CD4-positive, alpha-beta T cell (primary cell): ENCODE measurements at regions not wholly inside any gene's neighbourhood (a gene's known extent, or its start where the extent isn't known, plus 50 kb on each side); places are given as distances from the start of the nearest gene placed in this dataset.

Experiments used
- ATAC-seq: fragments of 200-7000 bp; cut with Tn5 transposase; one replicate; pipeline ENCODE4 v1.10.0; 2022; ENCODE audit warnings: mild to moderate bottlenecking; ENCODE audit not compliant: poor library complexity
- CTCF ChIA-PET: fragments of 350-600 bp; sonication (Branson Sonifier 250); formaldehyde crosslinking; loops from one replicate; lab custom pipeline; 2021; ENCODE audit warnings: antibody characterized with exemption, inconsistent platforms; lab: Charles Lee
- POLR2A ChIA-PET: fragments of 350-600 bp; sonication (Branson Sonifier 250); formaldehyde crosslinking; loops from one replicate; lab custom pipeline; 2021; ENCODE audit warnings: antibody characterized with exemption, inconsistent platforms; lab: Charles Lee
- DNase-seq, 14 experiments: peaks; one replicate each; pipeline ENCODE4 v3.0.0-alpha.2; 2013 to 2020; ENCODE audit warnings: mixed read lengths in 2 of 14
- H3K27ac ChIP-seq, 2 donors: one replicate each; pipeline versions ENCODE4 v1.5.1 to v1.7.0; 2013; ENCODE audit warnings: low read length in 2 of 2, low read depth in 1 of 2, mild to moderate bottlenecking in 1 of 2
- H3K27me3 ChIP-seq, 2 experiments: 1 replicate in 1 of 2; 2 replicates in 1 of 2; pipeline versions ENCODE4 v1.6.1 to v1.7.0; 2013; ENCODE audit warnings: low read length in 2 of 2, control low read depth in 1 of 2, mild to moderate bottlenecking in 1 of 2, moderate library complexity in 1 of 2; ENCODE audit not compliant: insufficient read depth in 2 of 2, control insufficient read depth in 1 of 2
- H3K36me3 ChIP-seq: one replicate; pipeline ENCODE4 v1.6.1; 2013; ENCODE audit warnings: low read length, control low read depth; ENCODE audit not compliant: insufficient read depth
- H3K4me1 ChIP-seq: one replicate; pipeline ENCODE4 v1.6.1; 2013; ENCODE audit warnings: low read length, control low read depth; ENCODE audit not compliant: insufficient read depth
- H3K4me3 ChIP-seq: one replicate; pipeline ENCODE4 v1.5.1; 2013; ENCODE audit warnings: mild to moderate bottlenecking, low read length, moderate library complexity
- H3K9me3 ChIP-seq, 2 experiments: 1 replicate in 1 of 2; 2 replicates in 1 of 2; pipeline versions ENCODE4 v1.6.1 to v1.7.0; 2013; ENCODE audit warnings: low read length in 2 of 2, mild to moderate bottlenecking in 2 of 2, control low read depth in 1 of 2, moderate library complexity in 1 of 2; ENCODE audit not compliant: control insufficient read depth in 1 of 2, insufficient read depth in 1 of 2
- H3K27ac Mint-ChIP-seq: one replicate; pipeline ENCODE4 v1.8.0; 2020; ENCODE audit warnings: mixed read lengths
- H3K27me3 Mint-ChIP-seq: one replicate; pipeline ENCODE4 v1.8.0; 2021; ENCODE audit warnings: mixed read lengths
- H3K36me3 Mint-ChIP-seq: one replicate; pipeline ENCODE4 v1.8.0; 2021; ENCODE audit warnings: low read depth, mixed read lengths
- H3K4me1 Mint-ChIP-seq: one replicate; pipeline ENCODE4 v1.8.0; 2021; ENCODE audit warnings: low read depth, mixed read lengths
- H3K4me3 Mint-ChIP-seq: one replicate; pipeline ENCODE4 v1.8.0; 2020; ENCODE audit warnings: mild to moderate bottlenecking, mixed read lengths
- H3K9me3 Mint-ChIP-seq: one replicate; pipeline ENCODE4 v1.8.0; 2020; ENCODE audit warnings: mixed read lengths
- intact Hi-C, 2 experiments: fragments of 100-400 bp; cut with DNase I in 1 of 2; cut with micrococcal nuclease in 1 of 2; formaldehyde crosslinking; loops; one replicate each; pipeline versions ENCODE4 v1.15.1 to v1.9.0; 2023 to 2025; cut with DNase I, micrococcal nuclease
- TF ChIP-seq, protein P1 (sequence below): fragments of 200-600 bp; IDR thresholded peaks from one replicate; pipeline ENCODE4 v1.8.0; 2022; ENCODE audit warnings: antibody characterized with exemption, mild to moderate bottlenecking

DNA sequence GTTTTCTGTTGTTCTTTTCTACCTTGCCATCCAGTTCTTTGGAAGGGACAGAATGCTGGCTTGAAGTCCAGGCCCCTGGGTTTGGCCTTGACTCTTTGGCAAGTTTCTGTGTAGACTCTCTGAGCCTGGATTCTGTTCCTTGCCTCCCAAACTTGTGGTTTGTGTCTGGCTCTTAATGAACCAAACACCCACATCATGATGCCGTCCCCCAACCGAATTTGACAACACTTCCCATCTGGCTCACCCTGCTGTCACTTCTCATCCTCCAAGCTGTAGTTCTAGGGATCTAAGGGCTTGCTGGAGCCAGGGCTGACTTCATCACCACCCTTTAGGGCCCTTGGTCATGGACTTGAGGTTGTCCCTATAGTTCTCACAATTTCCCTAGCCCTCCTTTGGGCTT is 68.9 kb upstream of the CELF4 start:
- Mint-ChIP-seq H3K27me3 (no peaks in the 10 kb centered on the region), H3K4me3 (no peak overlapping the region), H3K9me3 (peaks cover 2% of the 10 kb centered on the region), H3K27ac (no peak overlapping the region), H3K36me3 (no peaks in the 10 kb centered on the region), H3K4me1 (no peaks in the 10 kb centered on the region)
- H3K27me3 ChIP-seq, result no peaks in the 10 kb centered on the region
- no peaks in the 10 kb centered on the region for H3K36me3 ChIP-seq
- TF ChIP-seq, protein P1, sequence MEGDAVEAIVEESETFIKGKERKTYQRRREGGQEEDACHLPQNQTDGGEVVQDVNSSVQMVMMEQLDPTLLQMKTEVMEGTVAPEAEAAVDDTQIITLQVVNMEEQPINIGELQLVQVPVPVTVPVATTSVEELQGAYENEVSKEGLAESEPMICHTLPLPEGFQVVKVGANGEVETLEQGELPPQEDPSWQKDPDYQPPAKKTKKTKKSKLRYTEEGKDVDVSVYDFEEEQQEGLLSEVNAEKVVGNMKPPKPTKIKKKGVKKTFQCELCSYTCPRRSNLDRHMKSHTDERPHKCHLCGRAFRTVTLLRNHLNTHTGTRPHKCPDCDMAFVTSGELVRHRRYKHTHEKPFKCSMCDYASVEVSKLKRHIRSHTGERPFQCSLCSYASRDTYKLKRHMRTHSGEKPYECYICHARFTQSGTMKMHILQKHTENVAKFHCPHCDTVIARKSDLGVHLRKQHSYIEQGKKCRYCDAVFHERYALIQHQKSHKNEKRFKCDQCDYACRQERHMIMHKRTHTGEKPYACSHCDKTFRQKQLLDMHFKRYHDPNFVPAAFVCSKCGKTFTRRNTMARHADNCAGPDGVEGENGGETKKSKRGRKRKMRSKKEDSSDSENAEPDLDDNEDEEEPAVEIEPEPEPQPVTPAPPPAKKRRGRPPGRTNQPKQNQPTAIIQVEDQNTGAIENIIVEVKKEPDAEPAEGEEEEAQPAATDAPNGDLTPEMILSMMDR, result no peak
- intact Hi-C loops, result no loop called here
- H3K4me3 ChIP-seq, result no peak overlapping the region
- POLR2A ChIA-PET, result no interaction called here
- DNase-seq (no peak), ATAC-seq (no peak)
- H3K9me3 ChIP-seq, result peaks cover 0 to 3% of the 10 kb centered on the region in 2 experiments
- CTCF ChIA-PET, result no interaction called here
- H3K4me1 ChIP-seq, result no peaks in the 10 kb centered on the region
- no peak overlapping the region for H3K27ac ChIP-seq

DNA sequence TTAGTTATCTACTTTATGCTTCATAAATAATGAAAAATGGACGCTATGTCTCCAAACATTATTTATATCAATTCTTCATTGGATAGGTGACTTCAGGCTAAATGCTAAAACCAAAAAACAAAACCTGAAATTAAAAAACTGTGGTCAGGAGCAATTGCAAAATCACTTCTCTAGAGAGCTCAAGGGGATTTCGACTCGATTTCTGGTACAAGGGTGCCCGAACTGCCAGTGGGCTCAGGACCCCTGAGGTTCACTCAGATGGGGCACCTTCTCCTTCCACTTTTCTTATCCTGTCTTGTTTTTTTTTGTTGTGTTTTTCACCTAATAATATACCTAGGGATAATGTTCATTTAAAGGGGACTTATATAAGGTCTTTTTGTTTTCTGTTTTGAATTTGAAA is 65.8 kb upstream of the CELF4 start:
- intact Hi-C loops, result no loop called here
- DNase-seq (no peak), ATAC-seq (no peak)
- ChIA-PET CTCF (interaction anchor here (0.6 kb wide), 1 partner anchor 1732 kb away, joined by 3 read pairs; no protein-coding TSS in a partner anchor), POLR2A (no interaction called here)
- H3K9me3 Mint-ChIP-seq, result peaks cover 2% of the 10 kb centered on the region
- no peak overlapping the region for H3K27ac Mint-ChIP-seq
- H3K27me3 ChIP-seq, result no peaks in the 10 kb centered on the region
- H3K4me3 ChIP-seq, result no peak overlapping the region
- no peaks in the 10 kb centered on the region for H3K9me3 ChIP-seq
- no peak overlapping the region for H3K27ac ChIP-seq
- no peaks in the 10 kb centered on the region for H3K36me3 Mint-ChIP-seq
- H3K4me1 ChIP-seq, result no peaks in the 10 kb centered on the region
- H3K4me1 Mint-ChIP-seq, result no peaks in the 10 kb centered on the region
- TF ChIP-seq, protein P1, result no peak
- H3K36me3 ChIP-seq, result no peaks in the 10 kb centered on the region
- no peaks in the 10 kb centered on the region for H3K27me3 Mint-ChIP-seq
- H3K4me3 Mint-ChIP-seq, result no peak overlapping the region

DNA sequence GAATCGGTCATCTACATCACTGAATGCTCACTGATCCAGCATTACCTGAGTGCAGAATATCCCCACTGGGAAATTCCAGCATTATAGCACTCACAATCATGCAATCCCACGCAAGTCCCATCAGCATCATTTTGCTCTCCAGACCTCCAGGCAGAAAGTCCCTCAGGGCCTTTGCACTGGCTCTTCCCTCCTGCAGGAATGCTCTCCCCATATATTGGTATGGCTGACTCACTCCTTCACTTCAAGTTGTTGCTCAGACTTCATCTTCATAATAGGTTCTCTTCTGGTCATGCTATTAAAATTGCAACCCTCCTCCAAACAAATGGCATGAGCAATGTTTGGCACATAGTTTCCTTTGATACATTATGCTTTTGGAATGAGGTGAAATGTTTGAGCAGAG is 64.7 kb upstream of the CELF4 start:
- Mint-ChIP-seq H3K27me3 (no peaks in the 10 kb centered on the region), H3K4me3 (no peak overlapping the region), H3K36me3 (no peaks in the 10 kb centered on the region), H3K4me1 (no peaks in the 10 kb centered on the region), H3K9me3 (peaks cover 2% of the 10 kb centered on the region), H3K27ac (no peak overlapping the region)
- H3K4me1 ChIP-seq, result no peaks in the 10 kb centered on the region
- H3K27ac ChIP-seq, result no peak overlapping the region
- H3K4me3 ChIP-seq, result no peak overlapping the region
- H3K9me3 ChIP-seq, result no peaks in the 10 kb centered on the region
- intact Hi-C loops, result no loop called here
- CTCF ChIA-PET, result no interaction called here
- DNase-seq (no peak), ATAC-seq (no peak)
- POLR2A ChIA-PET, result no interaction called here
- no peaks in the 10 kb centered on the region for H3K36me3 ChIP-seq
- TF ChIP-seq, protein P1, result no peak
- no peaks in the 10 kb centered on the region for H3K27me3 ChIP-seq
